ENCODE measurements at regions not wholly inside any gene's neighbourhood (a gene's known extent, or its start where the extent isn't known, plus 50 kb on each side); places are given as distances from the start of the nearest gene placed in this dataset.

GRCh38 chr13:111531505-111531904 is 211.1 kb downstream of the TEX29 start (continued):
- TF ChIP-seq, protein P1, sequence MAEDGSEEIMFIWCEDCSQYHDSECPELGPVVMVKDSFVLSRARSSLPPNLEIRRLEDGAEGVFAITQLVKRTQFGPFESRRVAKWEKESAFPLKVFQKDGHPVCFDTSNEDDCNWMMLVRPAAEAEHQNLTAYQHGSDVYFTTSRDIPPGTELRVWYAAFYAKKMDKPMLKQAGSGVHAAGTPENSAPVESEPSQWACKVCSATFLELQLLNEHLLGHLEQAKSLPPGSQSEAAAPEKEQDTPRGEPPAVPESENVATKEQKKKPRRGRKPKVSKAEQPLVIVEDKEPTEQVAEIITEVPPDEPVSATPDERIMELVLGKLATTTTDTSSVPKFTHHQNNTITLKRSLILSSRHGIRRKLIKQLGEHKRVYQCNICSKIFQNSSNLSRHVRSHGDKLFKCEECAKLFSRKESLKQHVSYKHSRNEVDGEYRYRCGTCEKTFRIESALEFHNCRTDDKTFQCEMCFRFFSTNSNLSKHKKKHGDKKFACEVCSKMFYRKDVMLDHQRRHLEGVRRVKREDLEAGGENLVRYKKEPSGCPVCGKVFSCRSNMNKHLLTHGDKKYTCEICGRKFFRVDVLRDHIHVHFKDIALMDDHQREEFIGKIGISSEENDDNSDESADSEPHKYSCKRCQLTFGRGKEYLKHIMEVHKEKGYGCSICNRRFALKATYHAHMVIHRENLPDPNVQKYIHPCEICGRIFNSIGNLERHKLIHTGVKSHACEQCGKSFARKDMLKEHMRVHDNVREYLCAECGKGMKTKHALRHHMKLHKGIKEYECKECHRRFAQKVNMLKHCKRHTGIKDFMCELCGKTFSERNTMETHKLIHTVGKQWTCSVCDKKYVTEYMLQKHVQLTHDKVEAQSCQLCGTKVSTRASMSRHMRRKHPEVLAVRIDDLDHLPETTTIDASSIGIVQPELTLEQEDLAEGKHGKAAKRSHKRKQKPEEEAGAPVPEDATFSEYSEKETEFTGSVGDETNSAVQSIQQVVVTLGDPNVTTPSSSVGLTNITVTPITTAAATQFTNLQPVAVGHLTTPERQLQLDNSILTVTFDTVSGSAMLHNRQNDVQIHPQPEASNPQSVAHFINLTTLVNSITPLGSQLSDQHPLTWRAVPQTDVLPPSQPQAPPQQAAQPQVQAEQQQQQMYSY (CRISPR knock-in tag; IDR thresholded peaks at IDR 0.05) = no peak
- TF ChIP-seq ZNF512 (CRISPR knock-in tag; IDR thresholded peaks at IDR 0.05; ENCODE audit: borderline replicate concordance) (no peak), PREB (CRISPR knock-in tag; IDR thresholded peaks at IDR 0.05; ENCODE audit: borderline replicate concordance) (no peak), NR3C1 (CRISPR knock-in tag; conservative IDR thresholded peaks at IDR 0.05; ENCODE audit: low read depth) (no peak), ZNF532 (CRISPR knock-in tag; IDR thresholded peaks at IDR 0.05; ENCODE audit: borderline replicate concordance) (no peak), TP53 (CRISPR knock-in tag; IDR thresholded peaks at IDR 0.05) (no peak), NFATC4 (CRISPR knock-in tag; IDR thresholded peaks at IDR 0.05) (no peak), ZNF317 (CRISPR knock-in tag; IDR thresholded peaks at IDR 0.05; ENCODE audit: borderline replicate concordance, low read depth) (no peak)

- Mint-ChIP-seq H3K27ac (no peak overlapping the region), H3K36me3 (no peaks in the 10 kb centered on the region), H3K27me3 (ENCODE audit: low read depth) (peaks cover 74% of the 10 kb centered on the region), H3K4me1 (peaks cover 77% of the 10 kb centered on the region), H3K9me3 (0 out of 2 replicates have a peak, but pooled peaks cover 3% of the 10 kb centered on the region), H3K4me3 (peak overlapping the region; percentile 48)
- CTCF ChIA-PET = no interaction called here
- ATAC-seq (no peak; the same call in 1 of the 2 replicates), DNase-seq (ENCODE audit: low spot score) (no peak)
- POLR2A ChIA-PET = no interaction called here
- no peak for TF ChIP-seq CBFB (CRISPR knock-in tag; IDR thresholded peaks at IDR 0.05; ENCODE audit: low read depth)
- no peak for TF ChIP-seq ARID4B (CRISPR knock-in tag; IDR thresholded peaks at IDR 0.05; ENCODE audit: borderline replicate concordance)
- TF ChIP-seq E2F4 (CRISPR knock-in tag; IDR thresholded peaks at IDR 0.05; ENCODE audit: borderline replicate concordance, low read depth) = no peak
- TF ChIP-seq, protein P2, sequence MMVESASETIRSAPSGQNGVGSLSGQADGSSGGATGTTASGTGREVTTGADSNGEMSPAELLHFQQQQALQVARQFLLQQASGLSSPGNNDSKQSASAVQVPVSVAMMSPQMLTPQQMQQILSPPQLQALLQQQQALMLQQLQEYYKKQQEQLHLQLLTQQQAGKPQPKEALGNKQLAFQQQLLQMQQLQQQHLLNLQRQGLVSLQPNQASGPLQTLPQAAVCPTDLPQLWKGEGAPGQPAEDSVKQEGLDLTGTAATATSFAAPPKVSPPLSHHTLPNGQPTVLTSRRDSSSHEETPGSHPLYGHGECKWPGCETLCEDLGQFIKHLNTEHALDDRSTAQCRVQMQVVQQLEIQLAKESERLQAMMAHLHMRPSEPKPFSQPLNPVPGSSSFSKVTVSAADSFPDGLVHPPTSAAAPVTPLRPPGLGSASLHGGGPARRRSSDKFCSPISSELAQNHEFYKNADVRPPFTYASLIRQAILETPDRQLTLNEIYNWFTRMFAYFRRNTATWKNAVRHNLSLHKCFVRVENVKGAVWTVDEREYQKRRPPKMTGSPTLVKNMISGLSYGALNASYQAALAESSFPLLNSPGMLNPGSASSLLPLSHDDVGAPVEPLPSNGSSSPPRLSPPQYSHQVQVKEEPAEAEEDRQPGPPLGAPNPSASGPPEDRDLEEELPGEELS (CRISPR knock-in tag; IDR thresholded peaks at IDR 0.05) = peak; percentile 64; the same call in 1 of the 2 replicates
- peak; percentile 76 for TF ChIP-seq TEAD1 (CRISPR knock-in tag; IDR thresholded peaks at IDR 0.05)
- TF ChIP-seq NFE2L1 (CRISPR knock-in tag; IDR thresholded peaks at IDR 0.05) = no peak
- no peak for TF ChIP-seq NFYB (CRISPR knock-in tag; conservative IDR thresholded peaks at IDR 0.05; ENCODE audit: low read depth)
- TF ChIP-seq ZNF671 (CRISPR knock-in tag; IDR thresholded peaks at IDR 0.05) = no peak
- 0 out of 2 replicates have a peak, but pooled peaks have one; percentile 30 for TF ChIP-seq ETV6 (CRISPR knock-in tag; IDR thresholded peaks at IDR 0.05)
Measured at GRCh38 chr13:111532111-111532510, 211.7 kb downstream of the TEX29 start.

Data from WTC11 (cell line).